HS-5 (cell line): ENCODE measurements at regions not wholly inside any gene's neighbourhood (a gene's known extent, or its start where the extent isn't known, plus 50 kb on each side); places are given as distances from the start of the nearest gene placed in this dataset.
A peak's percentile ranks its signal among the peaks of the same experiment; 100 is the strongest.
"Not testable (repeated sequence)": the region's sequence is repeated elsewhere in the genome, so short reads cannot be mapped to it uniquely, and the experiment has no call there.

ENCODE experiments used
- DNase-seq: peaks from one replicate; pipeline ENCODE4 v3.0.0-alpha.2; 2012; ENCODE audit warnings: low read depth

GRCh38 chr3:104396974-104397669 is 969.6 kb upstream of the ALCAM start:
- DNase-seq = no peak

- DNase-seq = no peak
Measured at GRCh38 chr3:104397713-104398112, 969.0 kb upstream of the ALCAM start.

- no peak for DNase-seq
Measured at GRCh38 chr3:104402902-104403301, 963.8 kb upstream of the ALCAM start.

DNA sequence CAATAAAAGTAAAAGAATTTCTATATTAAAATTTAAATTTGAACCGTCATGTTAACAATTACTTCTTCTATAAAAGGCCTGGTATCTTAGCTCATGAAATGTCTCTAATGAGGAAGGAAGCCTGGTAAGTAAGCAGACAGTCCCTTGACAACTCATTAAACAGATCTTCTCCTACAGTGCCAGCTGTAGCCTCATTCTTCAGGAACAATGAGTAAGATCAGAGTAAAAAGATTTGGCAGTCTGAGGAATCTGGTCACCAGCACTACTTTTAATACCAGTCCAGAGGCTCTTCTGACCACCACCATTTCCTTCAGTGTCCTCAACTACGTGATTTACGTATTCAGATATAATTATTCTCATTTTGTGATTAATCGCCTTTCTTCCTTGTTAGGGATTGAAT is 955.0 kb upstream of the ALCAM start:
- no peak for DNase-seq

- no peak for DNase-seq
Measured at GRCh38 chr3:104412608-104413580, 953.8 kb upstream of the ALCAM start.

DNA sequence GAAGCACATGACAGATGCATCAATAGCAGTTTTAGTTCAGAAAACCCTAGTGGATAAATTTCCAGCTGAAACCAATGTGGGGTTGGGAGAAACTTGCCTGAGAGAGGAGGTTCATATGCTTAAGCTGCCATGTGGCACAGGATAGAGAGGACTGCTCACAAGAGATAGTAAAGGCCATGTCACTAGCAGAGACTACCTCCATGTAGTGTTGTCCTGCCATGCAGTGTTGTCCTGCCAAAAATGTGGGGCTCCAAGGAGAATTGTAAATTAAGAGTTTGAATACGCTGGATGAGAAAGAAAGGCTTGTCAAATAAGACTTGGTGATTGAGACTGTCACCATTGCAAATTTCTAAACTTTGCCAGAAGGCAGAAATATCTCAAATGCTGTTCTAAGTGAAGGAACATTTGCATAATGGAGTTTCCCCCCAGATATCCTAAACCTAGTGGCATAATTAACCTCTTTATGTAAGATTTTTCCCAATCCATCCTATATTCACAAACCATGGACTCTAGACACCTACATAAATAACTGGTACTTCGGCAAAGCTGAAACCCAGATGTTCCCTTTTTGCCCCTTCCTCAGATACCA is 938.3 kb upstream of the ALCAM start:
- DNase-seq = no peak

GRCh38 chr3:104429727-104430126 is 937.0 kb upstream of the ALCAM start:
- no peak for DNase-seq

DNA sequence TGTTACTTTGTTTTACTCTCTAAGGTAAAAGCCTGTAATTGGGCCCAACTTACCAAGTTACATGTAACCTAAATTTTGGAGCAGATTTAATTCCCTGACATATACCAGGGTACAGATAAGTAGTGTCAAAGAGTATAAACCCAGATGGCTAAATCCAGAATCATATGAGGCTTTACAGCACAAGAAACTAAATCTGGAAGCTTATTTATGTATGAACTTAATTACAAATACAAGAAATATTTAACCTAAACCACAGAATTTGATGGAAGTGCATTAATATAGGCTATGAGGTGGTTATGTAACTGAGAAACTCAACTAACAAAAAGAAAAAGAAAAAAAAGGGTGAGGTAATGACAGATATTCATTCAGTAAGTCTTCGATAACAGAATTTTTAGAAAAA is 930.2 kb upstream of the ALCAM start:
- DNase-seq = no peak

- peak; percentile 50 for DNase-seq
Measured at GRCh38 chr3:104437131-104437750, 929.5 kb upstream of the ALCAM start.

DNA sequence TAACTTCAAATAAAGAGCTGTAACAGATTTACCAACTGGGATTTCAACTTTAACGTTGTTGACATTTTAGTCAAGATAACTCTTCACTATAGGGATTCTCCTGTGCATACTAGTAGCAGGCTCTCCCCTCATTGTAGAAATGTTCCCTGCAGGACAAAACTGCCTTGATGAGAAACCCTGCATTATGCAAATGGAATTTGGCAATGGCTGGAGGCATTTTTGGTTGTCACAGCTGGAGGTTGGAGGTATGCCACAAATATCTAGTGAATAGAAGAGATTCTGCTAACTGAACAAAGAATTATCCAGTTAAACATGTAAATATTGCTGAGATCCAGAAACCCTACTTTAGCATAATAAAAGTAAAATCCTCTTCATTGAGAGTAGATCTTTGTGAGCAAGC is 928.8 kb upstream of the ALCAM start:
- DNase-seq = peak; percentile 11

DNA sequence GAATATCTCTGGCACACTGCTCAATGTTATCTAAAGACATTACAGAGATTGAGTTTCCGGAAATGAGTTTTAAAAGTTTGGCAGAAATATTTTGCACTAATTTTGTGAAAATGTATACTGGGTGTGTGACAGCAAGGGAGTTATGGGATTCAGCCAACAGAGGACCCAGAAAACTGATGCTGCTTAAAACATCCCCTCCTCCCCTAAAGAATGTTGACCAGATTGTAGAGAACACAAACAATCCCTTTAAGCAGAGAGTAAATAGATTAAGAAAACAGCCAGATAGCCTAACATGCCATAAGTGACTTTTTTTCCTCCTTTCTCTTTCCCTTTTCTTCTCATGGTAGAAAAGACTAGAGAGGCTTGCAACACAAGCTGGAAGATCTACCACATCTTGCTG is 928.0 kb upstream of the ALCAM start:
- no peak for DNase-seq

DNA sequence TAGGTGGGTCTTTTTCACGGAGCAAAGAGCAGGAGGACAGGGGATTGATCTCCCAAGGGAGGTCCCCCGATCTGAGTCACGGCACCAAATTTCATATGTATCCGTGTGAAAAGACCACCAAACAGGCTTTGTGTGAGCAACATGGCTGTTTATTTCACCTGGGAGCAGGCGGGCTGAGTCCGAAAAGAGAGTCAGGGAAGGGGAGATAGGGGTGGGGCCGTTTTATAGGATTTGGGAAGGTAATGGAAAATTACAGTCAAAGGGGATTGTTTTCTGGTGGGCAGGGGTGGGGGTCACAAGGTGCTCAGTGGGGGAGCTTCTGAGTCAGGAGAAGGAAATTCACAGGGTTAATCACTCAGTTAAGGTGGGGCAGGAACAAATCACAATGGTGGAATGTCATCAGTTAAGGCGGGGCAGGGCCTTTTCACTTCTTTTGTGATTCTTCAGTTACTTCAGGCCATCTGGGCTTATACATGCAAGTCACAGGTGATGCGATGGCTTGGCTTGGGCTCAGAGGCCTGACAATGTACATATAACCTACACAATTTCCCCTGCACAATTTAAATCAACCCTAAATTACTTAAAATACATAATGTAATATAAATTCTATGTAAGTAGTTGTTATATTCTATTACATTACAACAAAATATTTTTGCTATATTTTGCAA is 921.3 kb upstream of the ALCAM start:
- not testable (repeated sequence) for DNase-seq

GRCh38 chr3:104447681-104448080 is 919.0 kb upstream of the ALCAM start:
- DNase-seq = no peak

DNA sequence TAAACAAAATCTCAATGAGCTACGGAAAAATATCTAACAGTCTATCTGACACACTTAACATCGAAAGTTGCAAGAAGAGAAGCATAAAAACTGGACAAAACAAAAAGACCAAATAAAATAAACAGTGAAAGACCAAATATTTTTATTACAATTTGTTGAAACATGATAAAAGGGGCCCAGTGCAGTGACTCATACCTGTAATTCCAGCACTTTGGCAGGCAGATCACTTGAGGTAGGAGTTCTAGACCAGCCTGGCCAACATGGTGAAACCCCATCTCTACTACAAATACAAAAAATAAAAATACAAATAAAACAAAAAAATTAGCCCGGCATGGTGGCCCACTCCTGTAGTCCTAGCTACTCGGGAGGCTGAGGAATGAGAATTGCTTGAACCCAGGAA is 914.0 kb upstream of the ALCAM start:
- no peak for DNase-seq

- no peak for DNase-seq
Measured at GRCh38 chr3:104458657-104459056, 908.1 kb upstream of the ALCAM start.

- DNase-seq = peak; percentile 16
Measured at GRCh38 chr3:104460477-104461406, 906.0 kb upstream of the ALCAM start.

DNA sequence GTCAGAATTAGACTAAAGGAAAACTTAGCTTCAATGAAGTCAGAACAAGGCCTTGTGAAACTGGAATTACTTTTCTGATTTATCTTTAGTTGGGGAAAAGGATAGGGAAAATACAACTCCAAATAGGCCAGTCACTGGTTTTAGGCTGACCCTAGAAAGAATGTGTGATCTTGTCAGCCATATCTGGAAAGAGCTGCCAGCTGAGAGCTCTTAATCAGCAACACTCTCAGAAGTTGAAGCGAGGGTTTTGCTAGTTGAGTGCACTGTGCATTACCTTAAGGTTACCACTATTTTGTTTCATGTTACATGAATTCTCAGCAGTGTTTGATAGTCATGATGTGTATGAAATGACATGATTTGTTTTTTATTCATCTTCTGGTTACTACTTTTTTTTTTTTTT is 905.3 kb upstream of the ALCAM start:
- DNase-seq = no peak

DNA sequence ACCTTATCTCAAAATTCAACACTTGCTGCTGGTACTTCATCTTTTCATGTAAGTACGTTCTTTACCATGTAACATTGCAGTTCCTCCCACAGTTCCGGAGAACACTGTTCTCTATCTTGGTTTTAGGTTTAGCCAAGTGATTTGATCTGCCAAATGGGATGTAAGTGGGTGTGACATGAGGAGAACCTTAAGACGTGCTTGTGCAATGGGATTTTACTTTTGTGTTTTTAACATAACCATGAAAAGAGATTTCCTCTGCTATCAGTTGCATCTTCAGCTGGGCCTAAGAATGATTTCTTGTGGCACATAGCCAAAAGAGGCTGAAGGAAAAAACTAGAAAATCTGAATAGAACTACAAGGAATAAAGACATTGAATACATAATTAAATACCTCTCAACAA is 894.5 kb upstream of the ALCAM start:
- DNase-seq = no peak

DNA sequence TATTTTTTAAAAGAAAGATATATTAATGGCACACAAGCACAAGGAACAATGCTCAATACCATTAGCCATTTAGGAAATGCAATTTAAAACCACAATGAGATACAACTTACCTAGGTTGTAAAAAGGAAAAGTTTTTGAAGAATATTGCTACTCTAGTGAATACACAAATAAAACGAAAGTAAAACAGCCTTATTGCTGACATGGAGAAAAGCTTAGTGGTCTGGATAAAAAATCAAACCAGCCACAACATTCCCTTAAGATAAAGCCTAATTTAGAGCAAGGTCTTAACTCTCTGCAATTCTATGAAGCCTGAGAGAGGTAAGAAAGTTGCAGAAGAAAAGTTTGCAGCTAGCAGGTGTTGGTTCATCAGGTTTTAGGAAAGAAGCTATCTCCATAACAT is 892.7 kb upstream of the ALCAM start:
- DNase-seq = no peak

- DNase-seq = no peak
Measured at GRCh38 chr3:104503022-104503421, 863.7 kb upstream of the ALCAM start.
